Glomerular visceral epithelial cell (primary cell): ENCODE measurements at regions not wholly inside any gene's neighbourhood (a gene's known extent, or its start where the extent isn't known, plus 50 kb on each side); places are given as distances from the start of the nearest gene placed in this dataset.
"Not testable (repeated sequence)": the region's sequence is repeated elsewhere in the genome, so short reads cannot be mapped to it uniquely, and the experiment has no call there.

Experiments
- DNase-seq: peaks from one replicate; pipeline ENCODE4 v3.0.0-alpha.2; 2016; ENCODE audit errors: extremely low spot score

DNA sequence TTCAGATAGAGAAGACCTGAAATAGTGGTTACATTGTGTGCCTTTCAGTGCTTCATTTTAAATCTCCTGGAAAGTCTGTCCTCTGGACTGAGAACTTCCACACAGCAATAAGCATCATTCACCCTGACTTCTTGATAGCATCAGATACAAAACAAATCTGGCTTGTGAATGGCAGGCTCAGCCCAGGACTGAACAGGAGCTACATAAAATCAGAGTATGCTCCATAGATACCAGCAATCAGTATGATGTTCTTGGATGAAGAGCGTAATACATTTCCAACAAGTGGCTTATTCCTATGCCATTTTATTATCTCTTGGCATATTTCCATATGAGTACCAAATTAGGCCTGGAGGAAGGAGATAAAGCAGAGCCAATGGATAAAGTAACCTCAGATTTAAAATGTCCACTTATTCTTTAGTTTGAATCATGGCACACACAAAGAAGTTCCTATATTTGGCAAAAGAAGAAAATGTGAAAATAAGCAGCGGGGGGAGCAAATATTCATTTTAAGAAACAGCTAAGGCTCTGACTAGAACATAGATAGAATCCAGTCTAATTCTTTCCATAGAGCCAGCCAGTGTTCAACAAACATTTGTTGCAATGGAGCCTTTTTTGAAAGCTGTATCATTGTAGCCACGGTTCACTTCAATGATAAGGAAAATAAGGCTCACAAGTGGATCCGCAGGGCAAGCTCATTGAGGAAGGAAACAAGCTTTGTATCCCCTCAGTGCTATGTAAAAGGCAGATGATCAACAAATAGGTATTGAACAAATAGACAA, 230.8 kb upstream of the CHAC2 start:
- no peak for DNase-seq

- no peak for DNase-seq
Observed at GRCh38 chr2:53535234-53535840, 232.3 kb upstream of the CHAC2 start.

GRCh38 chr2:53530126-53530525, 237.5 kb upstream of the CHAC2 start:
- DNase-seq, result no peak

- no peak for DNase-seq
Observed at GRCh38 chr2:53527056-53527455, 240.5 kb upstream of the CHAC2 start.

DNA sequence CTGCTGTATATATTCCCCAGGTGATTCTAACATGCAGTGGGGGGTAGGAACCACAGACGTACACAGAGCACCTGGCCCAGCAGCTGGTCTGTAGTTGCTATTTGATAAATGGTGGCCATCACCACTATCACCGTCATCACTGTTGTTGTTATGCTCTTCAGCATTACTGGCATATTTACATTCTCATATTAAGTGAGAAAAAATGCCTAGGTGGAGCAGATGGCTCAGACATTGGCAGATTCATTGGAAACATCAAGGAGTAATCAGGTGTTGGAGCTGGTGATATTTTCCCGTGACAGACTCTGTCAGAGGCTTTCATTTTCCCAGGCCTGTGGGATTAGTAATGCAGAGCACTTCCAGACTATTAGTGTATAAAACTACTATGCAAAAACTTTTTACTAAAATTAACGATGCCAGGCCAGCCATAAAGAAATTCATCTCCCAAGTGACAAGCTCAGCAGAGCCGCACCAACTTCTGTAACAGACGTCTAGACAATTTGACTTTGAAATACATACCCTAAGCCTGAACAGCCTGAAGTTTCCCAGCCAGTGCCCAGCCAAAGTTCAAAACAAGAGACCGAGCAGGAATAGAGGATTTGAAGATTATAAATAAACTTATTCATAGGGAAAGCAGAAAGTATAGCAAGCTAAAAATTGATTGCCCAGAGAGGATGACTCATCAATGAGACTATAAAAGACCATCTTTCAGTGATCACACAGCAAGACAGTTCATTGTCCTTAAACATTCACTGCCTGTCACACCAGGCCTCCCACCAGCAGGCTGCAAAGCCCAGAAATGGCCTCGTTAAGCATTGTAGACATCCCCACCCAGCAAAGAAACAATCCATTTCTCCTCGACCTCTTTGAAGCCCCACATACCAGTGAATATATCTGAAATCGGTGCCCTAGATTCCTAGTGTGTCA, 247.4 kb upstream of the CHAC2 start:
- DNase-seq, result no peak

- no peak for DNase-seq
Observed at GRCh38 chr2:53517406-53517805, 250.2 kb upstream of the CHAC2 start.

DNA sequence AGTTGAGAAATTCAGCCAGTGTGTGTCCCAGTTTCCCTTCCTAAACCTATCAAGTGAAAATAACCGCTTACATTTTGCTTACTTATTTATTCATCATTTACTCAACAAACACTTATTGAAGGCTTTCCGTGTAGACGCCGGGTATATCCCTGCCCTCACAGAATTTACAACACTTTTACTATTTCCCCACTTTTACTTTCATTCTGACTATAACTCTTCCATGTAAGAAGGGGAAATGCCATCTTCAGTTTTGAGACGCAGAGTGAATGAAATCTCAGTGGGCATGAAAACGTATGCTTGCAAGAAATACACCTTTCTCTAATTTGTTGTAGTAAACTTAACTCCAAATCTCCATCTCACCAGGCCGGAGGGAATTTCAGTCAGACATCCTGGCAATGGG, 251.0 kb upstream of the CHAC2 start:
- no peak for DNase-seq

GRCh38 chr2:53515435-53516332, 251.9 kb upstream of the CHAC2 start:
- DNase-seq, result no peak

DNA sequence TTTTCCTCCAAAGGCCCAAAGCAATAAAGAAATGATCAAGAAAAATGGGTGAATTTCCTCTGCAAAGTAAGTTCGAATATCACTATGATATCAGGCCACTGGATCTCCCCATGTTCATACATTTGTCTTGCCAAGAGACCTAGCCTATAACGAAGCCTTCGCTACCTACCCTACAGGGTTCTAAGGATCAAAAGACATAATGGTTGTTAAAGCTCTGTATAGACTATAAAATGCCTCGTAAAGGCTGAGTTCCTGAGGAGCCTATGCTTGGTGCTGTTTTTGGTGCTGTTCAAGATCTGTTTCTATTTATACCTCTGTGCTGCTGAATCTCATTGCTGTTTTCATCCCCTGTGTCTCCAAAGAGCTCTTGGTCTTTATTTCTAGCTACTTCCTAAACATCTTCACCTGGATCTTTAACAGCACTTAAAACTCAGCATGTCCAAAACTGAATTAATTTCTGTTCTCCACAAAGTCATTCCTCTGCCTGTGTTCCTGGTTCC, 254.4 kb upstream of the CHAC2 start:
- no peak for DNase-seq

DNA sequence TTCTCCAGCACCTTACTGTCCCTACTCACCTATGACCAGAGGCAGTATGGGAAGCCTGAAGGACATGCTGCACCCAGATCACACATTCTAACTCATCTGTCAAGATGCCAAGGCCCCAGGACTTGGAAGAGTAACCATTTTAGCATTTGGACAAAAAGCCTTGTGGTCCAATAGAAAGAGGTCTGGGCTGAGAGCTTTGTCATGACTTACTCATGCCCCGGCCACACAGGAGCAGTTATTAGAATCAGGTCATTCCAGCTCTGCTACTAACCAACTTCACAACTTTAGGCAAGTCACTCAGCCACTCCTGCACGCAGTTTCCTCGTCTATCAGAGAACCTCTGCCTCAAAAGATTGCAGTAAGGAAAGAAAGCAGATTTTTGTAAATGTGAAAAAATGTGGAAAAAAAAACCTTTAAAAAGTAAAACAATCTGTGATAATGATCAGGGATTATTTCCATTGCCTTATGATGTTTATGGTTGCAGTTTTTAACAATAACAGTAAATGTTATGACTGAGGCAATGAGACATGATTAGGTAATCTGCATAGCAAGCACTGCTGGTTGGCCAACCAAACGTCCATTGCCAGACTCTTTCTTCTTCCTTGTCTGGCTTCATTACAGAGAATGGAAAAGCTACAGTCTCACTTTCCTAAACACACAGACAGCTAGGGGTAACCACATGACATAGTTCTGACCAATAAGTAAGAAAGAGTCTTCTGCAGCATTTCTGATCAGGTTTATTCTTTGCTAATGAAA, 255.4 kb upstream of the CHAC2 start:
- no peak for DNase-seq

DNA sequence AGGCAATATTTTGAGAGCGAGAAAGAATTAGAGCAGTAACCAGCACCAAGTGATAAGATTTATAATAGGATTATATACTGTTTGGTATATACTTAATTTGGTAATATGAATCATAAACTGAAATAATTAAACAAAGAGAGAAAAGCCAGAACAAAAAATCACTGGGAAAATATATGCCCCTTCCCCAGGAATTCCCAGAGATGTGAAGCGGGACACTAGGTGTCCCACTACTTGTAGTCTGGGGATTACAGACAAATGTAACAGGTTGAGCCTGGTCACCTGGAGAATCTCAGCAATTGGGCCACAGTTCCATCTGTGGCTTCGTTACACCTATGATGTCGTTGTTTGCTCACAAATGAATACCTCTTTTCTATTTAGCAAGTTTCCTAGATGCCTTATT, 256.1 kb upstream of the CHAC2 start:
- DNase-seq, result no peak

DNA sequence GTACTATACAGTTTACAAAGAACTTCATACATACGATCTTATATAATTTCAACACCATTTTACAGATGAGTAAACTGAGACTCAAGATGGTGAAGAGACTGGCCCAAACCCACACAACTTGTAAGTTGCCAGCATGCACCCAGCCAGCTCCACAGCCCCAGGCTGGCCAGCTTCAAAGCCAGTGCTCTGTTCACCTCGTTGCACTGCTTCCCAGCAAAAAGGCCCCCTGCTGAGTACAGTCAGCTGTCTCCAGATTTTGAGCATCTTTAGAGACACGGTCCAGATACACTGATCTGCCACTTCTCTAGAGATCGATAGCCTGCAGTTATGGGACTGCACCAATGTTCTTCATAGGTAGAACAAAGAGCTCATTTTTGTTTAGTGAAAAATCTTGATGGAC, 257.2 kb upstream of the CHAC2 start:
- DNase-seq, result no peak

GRCh38 chr2:53509831-53510388, 257.7 kb upstream of the CHAC2 start:
- no peak for DNase-seq

DNA sequence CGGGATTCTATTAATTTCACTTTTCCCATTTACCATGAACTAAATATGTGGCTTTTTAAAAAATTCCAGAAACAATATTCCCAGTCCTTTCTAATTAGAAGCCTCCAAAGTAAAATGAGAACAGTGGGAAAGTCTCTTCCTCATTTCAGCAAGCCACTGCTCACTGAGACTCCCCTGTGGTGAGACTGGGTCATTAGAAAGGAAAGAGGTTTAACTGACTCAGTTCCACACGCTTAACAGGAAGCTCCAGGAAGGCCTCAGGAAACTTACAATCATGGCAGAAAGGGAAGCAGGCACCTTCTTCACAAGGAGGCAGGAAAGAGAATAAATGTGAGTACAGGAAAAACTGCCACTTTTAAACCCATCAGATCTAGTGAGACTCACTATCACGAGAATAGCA, 258.9 kb upstream of the CHAC2 start:
- no peak for DNase-seq

DNA sequence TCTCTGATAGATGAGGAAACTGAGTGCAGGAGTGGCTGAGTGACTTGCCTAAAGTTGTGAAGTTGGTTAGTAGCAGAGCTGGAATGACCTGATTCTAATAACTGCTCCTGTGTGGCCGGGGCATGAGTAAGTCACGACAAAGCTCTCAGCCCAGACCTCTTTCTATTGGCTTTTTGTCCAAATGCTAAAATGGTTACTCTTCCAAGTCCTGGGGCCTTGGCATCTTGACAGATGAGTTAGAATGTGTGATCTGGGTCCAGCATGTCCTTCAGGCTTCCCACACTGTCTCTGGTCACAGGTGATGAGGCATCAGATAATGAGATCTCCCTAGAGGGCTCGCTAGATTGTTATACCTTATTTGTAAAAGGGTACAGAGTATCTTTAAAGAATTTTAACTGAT, 260.5 kb upstream of the CHAC2 start:
- DNase-seq, result not testable (repeated sequence)

DNA sequence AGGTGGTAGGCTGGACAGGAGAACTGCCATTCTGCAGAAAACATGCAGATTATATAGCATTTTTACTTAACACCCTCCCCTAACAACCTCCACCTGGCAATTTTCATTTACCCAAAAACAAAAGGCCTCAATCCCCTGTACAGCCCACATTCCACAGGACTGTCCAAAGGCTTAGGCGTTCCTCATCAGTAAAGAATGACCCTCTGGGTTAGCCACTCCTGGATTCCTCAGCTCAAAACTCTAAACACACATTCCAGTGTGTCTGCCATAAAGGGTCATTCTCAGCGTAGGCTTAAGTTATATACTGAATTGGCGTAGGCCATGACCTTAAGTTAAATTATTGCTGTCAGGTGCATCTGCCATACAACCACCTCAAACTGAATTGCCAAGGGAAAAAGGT, 261.8 kb upstream of the CHAC2 start:
- no peak for DNase-seq

DNA sequence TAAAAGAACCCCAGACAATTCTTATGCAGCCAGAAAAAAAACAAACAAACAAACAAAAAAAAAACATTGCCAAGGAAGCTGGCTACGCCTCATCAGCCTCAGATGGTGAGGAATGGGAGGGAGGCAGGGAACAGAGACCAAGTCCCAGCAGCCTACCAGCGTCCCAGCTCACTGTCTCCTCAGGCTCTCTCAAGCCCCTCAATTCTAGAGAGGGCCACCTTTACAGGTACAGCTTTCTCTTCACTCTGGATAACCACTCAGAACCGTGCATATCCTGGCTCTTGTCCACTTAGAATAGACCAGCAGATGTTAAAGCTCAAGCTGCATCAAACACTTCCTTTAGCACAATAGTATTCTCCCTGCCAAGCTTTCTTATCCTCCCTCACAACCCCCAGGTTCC, 263.1 kb upstream of the CHAC2 start:
- DNase-seq, result no peak

DNA sequence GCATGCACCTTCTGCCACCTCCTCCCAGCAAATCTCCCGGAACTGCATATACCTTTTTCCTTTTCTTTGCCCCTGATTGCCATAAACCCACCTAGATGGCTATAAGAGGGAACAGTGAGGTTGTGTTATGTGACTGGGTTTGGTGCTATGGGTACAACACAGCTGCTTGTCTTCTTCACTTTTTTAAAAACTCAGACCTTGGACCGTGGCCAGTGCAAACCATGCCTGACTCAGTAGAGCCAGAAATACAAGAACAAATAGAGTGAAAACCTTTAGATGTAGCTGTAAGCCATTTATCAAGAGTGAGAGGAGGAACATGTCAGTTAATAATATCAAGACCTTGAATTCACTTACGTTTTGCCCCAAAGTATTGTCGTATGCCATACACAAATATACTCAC, 267.4 kb upstream of the CHAC2 start:
- DNase-seq, result no peak

DNA sequence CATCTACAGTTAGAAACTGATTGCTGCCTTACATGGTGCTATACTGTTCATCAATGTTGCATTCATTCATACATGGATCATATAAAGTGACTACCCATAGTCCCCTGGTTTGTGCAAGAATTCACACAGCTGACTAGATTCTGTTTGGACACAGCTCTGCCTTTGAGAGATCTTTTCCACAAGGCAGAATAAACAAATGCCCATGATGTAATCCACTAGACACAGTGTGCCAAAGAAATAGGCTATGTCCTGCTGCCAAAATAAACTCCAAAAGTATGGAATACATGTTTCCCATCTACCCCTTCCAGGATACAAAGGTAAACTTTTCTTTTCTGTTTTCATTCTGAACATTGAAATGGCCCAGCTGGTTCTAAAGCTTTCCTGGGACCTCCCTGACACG, 269.4 kb upstream of the CHAC2 start:
- DNase-seq, result no peak

DNA sequence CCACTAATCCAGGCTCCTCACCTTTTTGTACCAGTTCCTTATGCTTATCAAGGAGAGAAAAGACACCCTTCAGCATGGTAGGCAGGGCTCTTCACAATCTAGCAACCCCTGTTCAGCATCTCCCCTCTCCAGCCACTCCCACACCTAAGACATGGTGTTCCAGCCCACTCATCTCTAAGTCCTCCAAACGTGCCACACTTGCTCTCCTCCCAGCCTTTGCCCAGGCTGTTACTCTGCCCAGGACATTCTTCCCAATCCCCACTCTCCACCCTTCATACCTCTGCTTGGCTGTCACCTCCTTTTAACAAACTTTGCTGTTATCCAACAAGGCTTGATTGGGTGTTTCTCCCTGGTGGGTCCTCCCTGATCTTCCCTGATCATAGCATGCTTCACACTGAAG, 270.6 kb upstream of the CHAC2 start:
- no peak for DNase-seq
